ENCODE measurements at regions not wholly inside any gene's neighbourhood (a gene's known extent, or its start where the extent isn't known, plus 50 kb on each side); places are given as distances from the start of the nearest gene placed in this dataset.

GRCh38 chr2:144711630-144712549 is 192.0 kb upstream of the ZEB2 start:
- no peak for DNase-seq (ENCODE audit: low read depth)
- no peak overlapping the region for H3K4me3 ChIP-seq (ENCODE audit: low read depth, low read length)
- no peak for TF ChIP-seq CTCF (IDR thresholded peaks at IDR 0.05; ENCODE audit: low read depth, low read length, missing control alignments)

GRCh38 chr2:144711084-144711483 is 191.2 kb upstream of the ZEB2 start:
- no peak overlapping the region for H3K4me3 ChIP-seq (ENCODE audit: low read depth, low read length)
- TF ChIP-seq CTCF (IDR thresholded peaks at IDR 0.05; ENCODE audit: low read depth, low read length, missing control alignments): no peak

GRCh38 chr2:144708626-144709025 is 188.7 kb upstream of the ZEB2 start:
- no peak for TF ChIP-seq CTCF (IDR thresholded peaks at IDR 0.05; ENCODE audit: low read depth, low read length, missing control alignments)
- no peak for DNase-seq (ENCODE audit: low read depth)
- H3K4me3 ChIP-seq (ENCODE audit: low read depth, low read length): no peak overlapping the region

More at GRCh38 chr2:144711084-144711483, 191.2 kb upstream of the ZEB2 start:
- no peak for DNase-seq (ENCODE audit: low read depth)

GRCh38 chr2:144707736-144708326 is 187.9 kb upstream of the ZEB2 start:
- no peak for TF ChIP-seq CTCF (IDR thresholded peaks at IDR 0.05; ENCODE audit: low read depth, low read length, missing control alignments)
- no peak for DNase-seq (ENCODE audit: low read depth)

GRCh38 chr2:144706647-144707046 is 186.7 kb upstream of the ZEB2 start:
- H3K4me3 ChIP-seq (ENCODE audit: low read depth, low read length): no peak overlapping the region
- no peak for DNase-seq (ENCODE audit: low read depth)
- TF ChIP-seq CTCF (IDR thresholded peaks at IDR 0.05; ENCODE audit: low read depth, low read length, missing control alignments): no peak

More at GRCh38 chr2:144707736-144708326, 187.9 kb upstream of the ZEB2 start:
- no peak overlapping the region for H3K4me3 ChIP-seq (ENCODE audit: low read depth, low read length)

GRCh38 chr2:144705328-144706245 is 185.7 kb upstream of the ZEB2 start:
- no peak overlapping the region for H3K4me3 ChIP-seq (ENCODE audit: low read depth, low read length)

More at GRCh38 chr2:144705328-144706245, 185.7 kb upstream of the ZEB2 start:
- TF ChIP-seq CTCF (IDR thresholded peaks at IDR 0.05; ENCODE audit: low read depth, low read length, missing control alignments): no peak
- no peak for DNase-seq (ENCODE audit: low read depth)

All from GM12864 (cell line).